Activated CD4-positive, alpha-beta T cell treated with anti-CD3 and anti-CD28 coated beads, Interleukin-2, amount 10 ng/mL, durations not matched to agents 7 days and 5 days (primary cell): ENCODE measurements at regions not wholly inside any gene's neighbourhood (a gene's known extent, or its start where the extent isn't known, plus 50 kb on each side); places are given as distances from the start of the nearest gene placed in this dataset.

Source experiments
- CTCF ChIA-PET: fragments of 350-600 bp; sonication (Branson Sonifier 250); formaldehyde crosslinking; loops from one replicate; lab custom pipeline; 2021; ENCODE audit warnings: antibody characterized with exemption; lab: Charles Lee
- POLR2A ChIA-PET: fragments of 350-600 bp; sonication (Branson Sonifier 250); formaldehyde crosslinking; loops from one replicate; lab custom pipeline; 2021; ENCODE audit warnings: antibody characterized with exemption; lab: Charles Lee
- DNase-seq: peaks from one replicate; pipeline ENCODE4 v3.0.0-alpha.2; 2020
- H3K27ac Mint-ChIP-seq: one replicate; pipeline ENCODE4 v1.8.0; 2021; ENCODE audit warnings: mild to moderate bottlenecking, moderate library complexity, mixed read lengths
- H3K27me3 Mint-ChIP-seq: one replicate; pipeline ENCODE4 v1.8.0; 2021; ENCODE audit warnings: mixed read lengths
- H3K36me3 Mint-ChIP-seq: one replicate; pipeline ENCODE4 v1.8.0; 2021; ENCODE audit warnings: low read depth, mixed read lengths
- H3K4me1 Mint-ChIP-seq: one replicate; pipeline ENCODE4 v1.8.0; 2021; ENCODE audit warnings: mixed read lengths
- H3K4me3 Mint-ChIP-seq: one replicate; pipeline ENCODE4 v1.8.0; 2021; ENCODE audit warnings: mild to moderate bottlenecking, moderate library complexity, mixed read lengths
- H3K9me3 Mint-ChIP-seq: one replicate; pipeline ENCODE4 v1.8.0; 2021; ENCODE audit warnings: mixed read lengths

- Mint-ChIP-seq H3K4me3 (no peak overlapping the region), H3K27me3 (no peaks in the 10 kb centered on the region), H3K36me3 (no peaks in the 10 kb centered on the region), H3K4me1 (no peaks in the 10 kb centered on the region), H3K27ac (no peak overlapping the region), H3K9me3 (no peaks in the 10 kb centered on the region)
- ChIA-PET CTCF (no interaction called here), POLR2A (no interaction called here)
- DNase-seq: no peak
These were observed 276.8 kb downstream of the ASXL3 start for GRCh38 chr18:33854827-33855139.

DNA sequence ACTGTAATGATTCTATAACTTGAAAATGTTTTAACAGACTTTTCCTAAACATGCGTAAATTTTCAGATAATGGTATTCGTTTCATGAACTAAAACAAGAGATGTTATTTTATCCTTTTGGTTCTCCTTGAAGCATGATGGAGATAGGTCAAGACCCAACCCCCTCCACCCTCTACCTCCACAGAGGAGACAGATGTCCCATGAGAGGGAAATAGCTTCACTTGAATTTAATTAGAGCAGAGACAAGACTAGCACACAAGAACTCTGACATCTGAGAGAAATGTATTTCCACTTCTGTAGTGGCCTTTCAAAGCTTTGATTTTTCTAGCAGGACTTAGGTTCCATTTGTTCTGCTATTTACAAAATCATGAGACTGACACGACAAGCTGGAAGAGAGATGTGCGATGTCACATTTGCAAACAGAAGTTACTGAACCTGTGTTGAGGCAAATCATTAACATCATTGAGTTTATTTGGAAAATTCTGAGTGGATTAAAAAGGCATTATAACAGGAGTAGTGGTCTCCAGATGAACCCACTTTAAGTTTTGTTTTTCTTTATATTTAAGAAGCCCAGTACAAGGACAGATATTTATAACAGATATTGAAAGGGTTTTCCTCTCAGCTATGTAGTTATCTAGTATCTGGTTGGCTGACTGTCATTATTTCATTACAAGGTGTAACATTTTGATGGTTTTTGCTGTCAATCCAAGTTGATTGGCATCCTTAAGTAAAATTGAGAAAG is 276.2 kb downstream of the ASXL3 start:
- Mint-ChIP-seq H3K4me1 (no peaks in the 10 kb centered on the region), H3K36me3 (no peaks in the 10 kb centered on the region), H3K9me3 (no peaks in the 10 kb centered on the region), H3K27ac (no peak overlapping the region), H3K4me3 (no peak overlapping the region), H3K27me3 (no peaks in the 10 kb centered on the region)
- ChIA-PET CTCF (no interaction called here), POLR2A (no interaction called here)
- no peak for DNase-seq

- no peaks in the 10 kb centered on the region for H3K9me3 Mint-ChIP-seq
- CTCF ChIA-PET: no interaction called here
These were observed 275.2 kb downstream of the ASXL3 start for GRCh38 chr18:33853187-33853586.

GRCh38 chr18:33851546-33852078 is 273.6 kb downstream of the ASXL3 start:
- ChIA-PET CTCF (no interaction called here), POLR2A (no interaction called here)
- Mint-ChIP-seq H3K27ac (no peak overlapping the region), H3K4me1 (no peaks in the 10 kb centered on the region), H3K36me3 (no peaks in the 10 kb centered on the region), H3K27me3 (no peaks in the 10 kb centered on the region), H3K9me3 (no peaks in the 10 kb centered on the region), H3K4me3 (no peak overlapping the region)
- DNase-seq: no peak

More at GRCh38 chr18:33853187-33853586, 275.2 kb downstream of the ASXL3 start:
- no peak overlapping the region for H3K4me3 Mint-ChIP-seq
- no peak for DNase-seq
- no peaks in the 10 kb centered on the region for H3K36me3 Mint-ChIP-seq
- H3K27ac Mint-ChIP-seq: no peak overlapping the region
- no peaks in the 10 kb centered on the region for H3K4me1 Mint-ChIP-seq
- no peaks in the 10 kb centered on the region for H3K27me3 Mint-ChIP-seq
- POLR2A ChIA-PET: no interaction called here

GRCh38 chr18:33849731-33850130 is 271.7 kb downstream of the ASXL3 start:
- POLR2A ChIA-PET: no interaction called here
- H3K9me3 Mint-ChIP-seq: no peaks in the 10 kb centered on the region

DNA sequence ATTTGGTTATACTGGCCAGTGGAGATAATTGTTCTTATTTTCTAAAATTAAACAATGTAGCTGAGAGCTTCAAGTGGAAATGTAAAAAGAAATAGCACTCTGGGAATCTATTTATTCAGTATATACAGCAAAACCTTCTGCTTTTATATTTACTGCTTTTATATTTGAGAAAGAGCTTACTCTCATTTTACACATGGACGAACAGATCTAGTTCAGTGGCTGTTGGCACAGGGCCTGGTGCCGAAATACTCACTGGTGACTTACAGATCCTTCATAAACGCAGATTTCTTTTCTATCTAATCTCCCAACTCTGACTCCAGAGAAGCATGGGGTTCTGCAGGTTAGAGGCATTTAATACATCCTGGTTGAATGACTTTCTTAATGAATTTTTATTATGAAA is 266.2 kb downstream of the ASXL3 start:
- ChIA-PET POLR2A (no interaction called here), CTCF (no interaction called here)
- Mint-ChIP-seq H3K36me3 (no peaks in the 10 kb centered on the region), H3K27ac (no peak overlapping the region), H3K4me3 (no peak overlapping the region), H3K4me1 (no peaks in the 10 kb centered on the region), H3K27me3 (no peaks in the 10 kb centered on the region), H3K9me3 (no peaks in the 10 kb centered on the region)
- DNase-seq: no peak

More at GRCh38 chr18:33849731-33850130, 271.7 kb downstream of the ASXL3 start:
- Mint-ChIP-seq H3K36me3 (no peaks in the 10 kb centered on the region), H3K4me1 (no peaks in the 10 kb centered on the region), H3K27me3 (no peaks in the 10 kb centered on the region), H3K27ac (no peak overlapping the region), H3K4me3 (no peak overlapping the region)
- CTCF ChIA-PET: no interaction called here
- DNase-seq: no peak

DNA sequence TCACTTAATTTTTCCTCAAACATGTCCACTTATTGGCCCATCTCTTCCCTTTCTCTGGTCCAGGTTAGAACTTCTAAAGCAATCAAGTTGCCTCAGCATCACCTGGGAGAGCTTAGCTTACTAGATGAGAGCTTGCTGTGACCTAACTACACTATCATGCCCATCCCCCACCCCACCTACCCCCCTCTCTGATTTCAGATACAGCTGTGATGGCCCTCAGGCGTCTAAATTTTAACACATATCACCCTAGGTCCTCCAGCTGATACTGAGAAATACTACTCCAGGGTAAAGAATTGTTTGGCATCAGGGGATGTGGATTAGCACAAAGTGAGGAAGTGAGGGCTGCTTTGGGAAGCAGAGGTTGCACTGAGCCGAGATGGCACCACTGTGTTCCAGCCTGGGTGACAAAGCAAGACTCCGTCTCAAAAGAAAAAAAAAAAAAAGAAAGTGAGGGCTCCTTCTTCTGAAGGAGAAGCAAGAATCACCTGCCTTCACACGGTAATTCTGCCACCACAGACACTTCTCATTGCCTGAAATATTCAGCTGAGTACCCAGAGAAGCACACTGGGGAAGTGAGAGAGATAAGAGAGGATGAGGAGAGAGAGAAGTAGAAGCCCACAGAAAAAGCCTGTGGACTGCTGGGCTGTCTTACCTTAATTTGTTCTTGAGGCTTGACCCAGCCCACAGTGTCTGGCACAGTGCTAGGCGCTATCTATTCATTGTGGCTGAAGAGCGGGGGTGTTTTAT is 263.4 kb downstream of the ASXL3 start:
- no peak overlapping the region for H3K4me3 Mint-ChIP-seq
- POLR2A ChIA-PET: no interaction called here
- no peak overlapping the region for H3K27ac Mint-ChIP-seq
- no peaks in the 10 kb centered on the region for H3K9me3 Mint-ChIP-seq
- CTCF ChIA-PET: no interaction called here
- no peaks in the 10 kb centered on the region for H3K4me1 Mint-ChIP-seq
- no peaks in the 10 kb centered on the region for H3K36me3 Mint-ChIP-seq
- DNase-seq: no peak
- no peaks in the 10 kb centered on the region for H3K27me3 Mint-ChIP-seq

DNA sequence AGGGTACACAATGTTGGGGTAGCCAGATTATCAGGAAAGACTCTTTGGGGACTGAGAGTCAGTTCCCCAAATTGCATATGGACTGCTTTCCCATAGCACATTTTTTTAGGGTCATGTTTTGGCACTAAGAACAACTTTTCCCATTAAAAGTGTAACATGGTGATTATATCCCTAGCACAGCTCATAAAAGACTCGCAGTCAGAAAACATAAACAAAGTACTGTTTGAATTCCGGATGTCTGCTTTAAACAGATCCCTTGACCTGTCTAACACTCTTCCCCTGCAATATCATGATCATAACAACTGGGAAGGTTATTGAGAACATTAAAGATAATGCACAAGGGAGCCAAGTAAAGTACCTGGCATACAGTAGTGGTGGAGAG is 262.2 kb downstream of the ASXL3 start:
- H3K27me3 Mint-ChIP-seq: no peaks in the 10 kb centered on the region
- H3K27ac Mint-ChIP-seq: no peak overlapping the region
- DNase-seq: no peak
- no peak overlapping the region for H3K4me3 Mint-ChIP-seq
- H3K4me1 Mint-ChIP-seq: no peaks in the 10 kb centered on the region
- H3K9me3 Mint-ChIP-seq: no peaks in the 10 kb centered on the region
- H3K36me3 Mint-ChIP-seq: no peaks in the 10 kb centered on the region
- ChIA-PET CTCF (no interaction called here), POLR2A (no interaction called here)

DNA sequence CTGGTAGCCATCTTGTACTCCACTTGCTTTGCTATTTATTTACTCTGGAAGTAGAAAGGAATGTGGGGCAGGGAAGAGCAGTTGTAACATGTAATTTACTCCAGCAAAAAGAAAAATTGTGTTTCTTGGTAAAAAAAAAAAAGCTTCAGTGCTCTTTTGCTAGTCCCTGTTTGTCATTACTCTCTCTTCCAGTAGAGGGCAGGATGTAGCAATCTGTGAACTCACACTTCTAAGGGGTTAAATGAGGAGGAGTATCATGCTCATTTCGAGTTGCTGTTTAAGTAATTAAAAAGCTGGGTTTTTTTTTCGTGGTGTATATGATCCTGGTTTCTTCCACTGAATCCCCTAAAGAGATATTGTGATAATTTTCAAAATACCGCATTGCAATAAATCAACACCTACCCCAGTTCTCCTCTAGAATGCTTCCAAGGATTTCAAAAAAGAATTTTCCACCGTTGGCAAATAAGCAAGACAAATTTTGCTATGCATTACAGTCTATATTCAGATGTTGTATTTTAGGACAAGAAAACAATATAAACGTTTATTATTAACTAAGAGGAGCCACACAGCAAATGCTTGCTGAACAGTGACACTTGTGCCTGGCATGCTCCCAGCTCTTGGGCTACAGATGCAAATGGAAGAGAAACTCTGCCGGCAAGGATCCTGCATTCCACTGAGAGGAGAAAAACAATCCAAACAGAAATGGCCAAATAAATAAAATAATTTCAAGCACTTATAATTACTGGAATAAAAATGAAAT is 261.6 kb downstream of the ASXL3 start:
- ChIA-PET CTCF (no interaction called here), POLR2A (no interaction called here)
- Mint-ChIP-seq H3K9me3 (no peaks in the 10 kb centered on the region), H3K27me3 (no peaks in the 10 kb centered on the region), H3K4me3 (no peak overlapping the region), H3K36me3 (no peaks in the 10 kb centered on the region), H3K4me1 (no peaks in the 10 kb centered on the region), H3K27ac (no peak overlapping the region)
- DNase-seq: no peak

DNA sequence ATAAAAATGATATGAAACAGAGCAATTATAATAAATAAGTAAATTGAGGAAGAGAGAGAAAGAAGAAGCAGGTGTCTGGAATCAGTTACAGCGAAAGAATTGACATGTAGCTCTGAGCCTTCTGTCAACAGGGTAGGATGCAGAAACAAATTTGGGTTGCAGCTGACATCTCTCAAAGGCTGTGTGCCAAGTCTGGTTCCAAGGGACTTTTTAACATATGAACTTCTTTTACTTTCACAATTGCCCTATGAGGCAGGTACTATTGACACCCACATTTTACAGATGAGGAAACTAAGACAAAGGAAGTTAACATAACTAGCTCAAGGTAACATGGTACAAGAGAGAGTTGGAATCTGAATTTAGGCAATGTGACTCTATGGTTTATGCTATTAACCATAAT is 260.0 kb downstream of the ASXL3 start:
- ChIA-PET POLR2A (no interaction called here), CTCF (interaction anchor here (0.5 kb wide), 1 partner anchor 1878 kb away, joined by 3 read pairs; no protein-coding TSS in a partner anchor)
- no peaks in the 10 kb centered on the region for H3K27me3 Mint-ChIP-seq
- no peak overlapping the region for H3K27ac Mint-ChIP-seq
- no peak for DNase-seq
- H3K36me3 Mint-ChIP-seq: no peaks in the 10 kb centered on the region
- no peak overlapping the region for H3K4me3 Mint-ChIP-seq
- peaks cover 3% of the 10 kb centered on the region for H3K9me3 Mint-ChIP-seq
- H3K4me1 Mint-ChIP-seq: no peaks in the 10 kb centered on the region

GRCh38 chr18:33837191-33837590 is 259.2 kb downstream of the ASXL3 start:
- no peaks in the 10 kb centered on the region for H3K4me1 Mint-ChIP-seq
- no peak overlapping the region for H3K27ac Mint-ChIP-seq
- no peak overlapping the region for H3K4me3 Mint-ChIP-seq
- DNase-seq: no peak
- CTCF ChIA-PET: no interaction called here
- H3K27me3 Mint-ChIP-seq: no peaks in the 10 kb centered on the region
- peaks cover 5% of the 10 kb centered on the region for H3K9me3 Mint-ChIP-seq
- POLR2A ChIA-PET: no interaction called here
- H3K36me3 Mint-ChIP-seq: no peaks in the 10 kb centered on the region

DNA sequence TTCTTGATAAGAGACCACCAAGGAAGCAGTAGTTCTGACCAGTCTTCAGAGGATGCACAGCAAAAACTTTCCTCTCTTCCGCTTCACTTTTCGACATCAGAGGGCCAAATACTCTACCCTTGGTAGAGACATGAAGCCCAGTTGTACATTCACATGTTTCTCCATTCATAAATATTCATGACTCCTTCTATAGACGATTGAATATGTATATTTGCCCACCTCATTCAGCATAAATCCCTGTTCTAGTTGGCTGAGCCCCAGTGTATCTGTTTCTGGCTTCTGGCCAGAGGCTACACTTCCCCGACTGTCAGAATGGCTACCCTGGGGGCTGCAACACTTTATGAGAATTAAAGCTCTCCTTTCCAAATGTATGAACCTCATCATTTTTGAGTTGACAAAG is 258.5 kb downstream of the ASXL3 start:
- POLR2A ChIA-PET: no interaction called here

DNA sequence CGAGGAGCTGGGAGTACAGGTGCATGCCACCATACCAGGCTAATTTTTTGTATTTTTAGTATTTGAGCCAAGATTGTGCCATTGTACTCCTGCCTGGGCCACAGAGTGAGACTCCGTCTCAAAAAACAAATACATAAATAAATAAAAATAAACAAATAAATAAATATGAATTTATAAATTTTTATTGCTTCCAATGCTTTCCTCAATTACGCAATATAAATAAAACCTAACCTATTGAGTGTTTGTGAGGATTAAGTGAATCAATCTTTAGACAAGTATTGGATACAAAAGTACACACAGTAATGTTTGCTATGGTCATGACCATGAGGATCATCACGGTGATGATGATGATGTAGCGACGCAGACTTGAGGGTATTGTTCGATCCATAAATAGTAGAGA is 257.4 kb downstream of the ASXL3 start:
- CTCF ChIA-PET: no interaction called here
- Mint-ChIP-seq H3K9me3 (peaks cover 5% of the 10 kb centered on the region), H3K4me1 (no peaks in the 10 kb centered on the region), H3K27me3 (no peaks in the 10 kb centered on the region), H3K4me3 (no peak overlapping the region), H3K36me3 (no peaks in the 10 kb centered on the region), H3K27ac (no peak overlapping the region)
- POLR2A ChIA-PET: no interaction called here
- DNase-seq: no peak

More for the DNA sequence above, 258.5 kb downstream of the ASXL3 start:
- peaks cover 5% of the 10 kb centered on the region for H3K9me3 Mint-ChIP-seq
- no peak overlapping the region for H3K27ac Mint-ChIP-seq
- H3K4me1 Mint-ChIP-seq: no peaks in the 10 kb centered on the region
- no peak for DNase-seq
- H3K4me3 Mint-ChIP-seq: no peak overlapping the region
- no peaks in the 10 kb centered on the region for H3K27me3 Mint-ChIP-seq
- no peaks in the 10 kb centered on the region for H3K36me3 Mint-ChIP-seq
- CTCF ChIA-PET: no interaction called here
